IPS-15b (cell line): ENCODE measurements at regions not wholly inside any gene's neighbourhood (a gene's known extent, or its start where the extent isn't known, plus 50 kb on each side); places are given as distances from the start of the nearest gene placed in this dataset.

Source experiments
- H3K27me3 ChIP-seq: one replicate; pipeline ENCODE4 v1.6.1; 2013; ENCODE audit warnings: low read length; ENCODE audit not compliant: control insufficient read depth, insufficient read depth
- H3K36me3 ChIP-seq: one replicate; pipeline ENCODE4 v1.6.1; 2013; ENCODE audit warnings: low read length; ENCODE audit not compliant: control insufficient read depth, insufficient read depth
- H3K4me1 ChIP-seq: one replicate; pipeline ENCODE4 v1.6.1; 2013; ENCODE audit warnings: mild to moderate bottlenecking, low read length; ENCODE audit not compliant: control insufficient read depth, insufficient read depth
- H3K4me3 ChIP-seq: one replicate; pipeline ENCODE4 v1.5.1; 2013; ENCODE audit warnings: low read depth, low read length
- H3K9ac ChIP-seq: one replicate; pipeline ENCODE4 v1.6.1; 2013; ENCODE audit warnings: low read depth, mild to moderate bottlenecking, low read length
- H3K9me3 ChIP-seq: one replicate; pipeline ENCODE4 v1.6.1; 2013; ENCODE audit warnings: mild to moderate bottlenecking, low read length; ENCODE audit not compliant: control insufficient read depth, insufficient read depth

- H3K4me1 ChIP-seq, result peaks cover 8% of the 10 kb centered on the region
- H3K9me3 ChIP-seq, result no peaks in the 10 kb centered on the region
- H3K4me3 ChIP-seq, result no peak overlapping the region
- H3K36me3 ChIP-seq, result no peaks in the 10 kb centered on the region
- H3K9ac ChIP-seq, result no peak overlapping the region
- no peaks in the 10 kb centered on the region for H3K27me3 ChIP-seq
Observed at GRCh38 chr4:181308476-181309312, 934.5 kb upstream of the TENM3 start.

DNA sequence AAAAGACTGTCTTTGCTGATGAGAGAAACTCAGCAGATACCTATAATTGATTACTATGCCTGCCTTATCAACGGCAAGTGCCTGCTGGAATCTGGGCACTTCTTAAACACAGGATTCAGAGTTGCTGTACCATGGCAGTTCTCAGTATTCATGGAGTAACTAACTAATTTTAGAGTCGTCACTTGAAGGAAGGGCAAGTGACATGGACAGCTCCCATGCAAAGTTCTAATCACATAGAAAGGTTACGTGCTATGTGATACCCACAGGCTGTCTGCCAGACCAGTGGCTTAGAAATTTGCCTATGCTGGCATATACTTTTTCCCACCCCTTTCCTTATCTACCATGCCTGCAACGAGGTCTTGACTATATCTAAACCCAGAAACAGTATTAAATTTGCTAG, 931.1 kb upstream of the TENM3 start:
- no peak overlapping the region for H3K9ac ChIP-seq
- H3K4me3 ChIP-seq, result no peak overlapping the region
- no peaks in the 10 kb centered on the region for H3K36me3 ChIP-seq
- H3K9me3 ChIP-seq, result no peaks in the 10 kb centered on the region
- no peaks in the 10 kb centered on the region for H3K27me3 ChIP-seq
- H3K4me1 ChIP-seq, result peaks cover 5% of the 10 kb centered on the region

- H3K9me3 ChIP-seq, result no peaks in the 10 kb centered on the region
- H3K4me3 ChIP-seq, result no peak overlapping the region
- H3K27me3 ChIP-seq, result no peaks in the 10 kb centered on the region
- H3K36me3 ChIP-seq, result no peaks in the 10 kb centered on the region
- no peaks in the 10 kb centered on the region for H3K4me1 ChIP-seq
- no peak overlapping the region for H3K9ac ChIP-seq
Observed at GRCh38 chr4:181319629-181320028, 923.6 kb upstream of the TENM3 start.

DNA sequence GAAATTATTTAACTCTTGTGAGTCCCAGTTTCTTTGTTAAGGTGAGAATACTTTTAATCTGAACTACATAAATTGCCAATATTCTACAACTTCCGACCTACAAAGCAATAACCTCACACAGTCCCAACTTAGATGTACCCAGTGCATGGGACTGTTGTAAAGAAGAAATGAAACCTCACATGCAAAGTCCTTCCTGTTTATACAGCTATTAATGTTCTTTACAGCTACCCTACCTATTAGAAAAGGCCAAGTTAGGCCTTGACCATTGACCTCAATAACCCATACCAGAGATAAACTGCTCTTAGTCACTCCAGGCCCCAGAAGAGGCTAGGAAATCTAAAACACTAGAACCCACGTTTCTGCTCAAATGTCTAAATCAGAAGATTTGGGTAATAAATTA, 920.1 kb upstream of the TENM3 start:
- H3K4me3 ChIP-seq, result no peak overlapping the region
- no peaks in the 10 kb centered on the region for H3K27me3 ChIP-seq
- H3K36me3 ChIP-seq, result no peaks in the 10 kb centered on the region
- H3K9me3 ChIP-seq, result no peaks in the 10 kb centered on the region
- H3K4me1 ChIP-seq, result no peaks in the 10 kb centered on the region
- H3K9ac ChIP-seq, result no peak overlapping the region

GRCh38 chr4:181330654-181331201, 912.5 kb upstream of the TENM3 start:
- Histone ChIP-seq H3K27me3 (no peaks in the 10 kb centered on the region), H3K9ac (no peak overlapping the region), H3K36me3 (no peaks in the 10 kb centered on the region), H3K4me3 (no peak overlapping the region), H3K9me3 (no peaks in the 10 kb centered on the region), H3K4me1 (no peaks in the 10 kb centered on the region)

DNA sequence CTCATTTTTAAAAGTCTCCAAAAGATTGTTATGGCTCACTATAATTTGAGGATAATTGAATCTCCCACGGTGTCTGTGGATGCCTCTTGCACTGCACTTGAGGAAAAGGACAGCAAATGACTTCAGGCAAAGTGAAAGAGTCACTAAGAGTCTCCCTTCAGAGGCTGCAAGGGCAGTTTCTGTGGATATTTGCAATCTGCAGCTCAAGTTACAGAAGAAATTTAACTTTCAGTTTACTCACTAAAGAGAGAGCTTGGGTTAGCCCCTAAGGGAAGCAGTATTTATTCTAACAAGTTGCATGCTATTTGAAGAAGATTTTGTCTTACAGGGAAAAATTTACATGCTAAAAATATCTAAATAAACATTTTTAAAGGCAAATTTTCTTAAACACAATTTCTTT, 912.0 kb upstream of the TENM3 start:
- H3K9me3 ChIP-seq, result no peaks in the 10 kb centered on the region
- no peaks in the 10 kb centered on the region for H3K4me1 ChIP-seq
- H3K9ac ChIP-seq, result no peak overlapping the region
- no peak overlapping the region for H3K4me3 ChIP-seq
- H3K36me3 ChIP-seq, result no peaks in the 10 kb centered on the region
- no peaks in the 10 kb centered on the region for H3K27me3 ChIP-seq

DNA sequence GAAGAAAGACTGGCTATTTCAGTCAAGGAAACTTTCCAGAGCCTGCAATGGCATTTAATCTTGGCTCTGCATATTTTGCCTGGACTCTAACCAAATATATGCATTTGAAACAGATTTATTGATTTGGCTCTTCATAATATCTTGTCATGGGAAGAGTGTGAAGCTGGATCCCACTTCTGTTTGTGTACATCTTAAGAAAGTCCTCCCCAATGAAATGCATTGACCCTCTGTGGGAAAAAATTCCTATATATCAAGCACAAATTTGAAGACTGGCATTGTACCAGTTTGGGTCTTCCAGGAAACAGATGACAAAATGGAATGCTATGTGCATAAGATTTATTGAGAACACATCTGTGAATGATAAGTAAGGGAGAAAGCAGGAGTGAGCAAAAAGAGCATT, 897.3 kb upstream of the TENM3 start:
- Histone ChIP-seq H3K9me3 (no peaks in the 10 kb centered on the region), H3K27me3 (no peaks in the 10 kb centered on the region), H3K4me3 (no peak overlapping the region), H3K36me3 (no peaks in the 10 kb centered on the region), H3K9ac (no peak overlapping the region), H3K4me1 (peaks cover 5% of the 10 kb centered on the region)

DNA sequence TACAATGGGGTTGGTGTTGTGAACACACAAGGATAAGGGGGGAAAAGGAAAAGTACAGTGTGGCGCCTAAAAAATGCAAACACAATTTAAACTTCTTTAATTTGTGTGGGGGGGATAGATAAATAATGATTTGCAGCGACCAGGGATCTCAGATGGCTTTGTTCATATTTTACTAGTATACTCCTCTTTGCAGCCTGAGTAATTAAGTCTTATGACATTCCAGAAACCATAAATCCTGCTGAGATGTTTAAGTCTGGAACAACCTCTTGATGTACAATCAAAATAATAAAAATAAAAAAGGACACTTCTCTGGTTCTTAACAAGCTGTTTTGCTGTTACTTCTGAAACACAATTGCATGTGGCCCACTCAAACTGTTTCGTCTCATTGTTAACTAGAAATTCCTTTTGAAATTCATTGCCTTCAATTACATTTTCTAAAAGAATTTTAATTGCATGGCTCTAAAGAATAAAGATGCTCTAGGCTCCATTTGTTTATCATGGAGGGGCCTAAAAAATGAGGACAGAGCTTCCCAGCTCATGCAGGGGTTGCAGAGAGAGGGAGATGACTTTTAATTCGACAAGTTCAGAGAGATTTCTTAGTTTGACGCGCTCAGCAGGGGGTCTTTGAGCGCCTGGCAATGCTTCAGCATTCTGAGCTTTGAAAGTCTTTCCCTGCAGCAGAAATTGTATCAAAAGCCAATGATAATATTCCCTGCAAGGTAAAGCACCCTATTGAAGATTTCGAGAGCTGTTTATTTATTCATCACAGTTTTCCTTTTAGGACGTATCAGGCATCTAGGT, 892.4 kb upstream of the TENM3 start:
- Histone ChIP-seq H3K4me1 (peaks cover 17% of the 10 kb centered on the region), H3K9me3 (no peaks in the 10 kb centered on the region), H3K9ac (no peak overlapping the region), H3K36me3 (no peaks in the 10 kb centered on the region), H3K4me3 (no peak overlapping the region), H3K27me3 (no peaks in the 10 kb centered on the region)

DNA sequence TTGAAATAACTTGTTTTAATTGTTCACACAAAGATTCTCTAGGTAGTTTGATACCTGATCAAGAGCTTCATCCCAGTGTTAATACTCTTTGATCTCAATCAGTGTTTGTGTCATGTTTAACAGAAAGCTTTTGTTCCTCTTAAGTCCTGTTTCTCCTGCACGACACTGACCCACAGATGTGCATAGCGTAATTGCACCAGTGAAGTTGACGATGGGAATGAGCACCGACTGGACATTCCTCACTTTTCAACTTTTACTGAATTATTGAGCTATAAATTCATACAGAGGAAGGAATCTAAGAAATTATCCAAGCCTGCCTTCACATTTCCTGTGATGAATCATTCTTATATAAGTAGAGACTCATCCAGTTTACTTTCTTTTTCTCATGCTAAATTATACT, 878.7 kb upstream of the TENM3 start:
- peaks cover 5% of the 10 kb centered on the region for H3K4me1 ChIP-seq
- no peaks in the 10 kb centered on the region for H3K27me3 ChIP-seq
- no peaks in the 10 kb centered on the region for H3K9me3 ChIP-seq
- no peak overlapping the region for H3K9ac ChIP-seq
- no peak overlapping the region for H3K4me3 ChIP-seq
- no peaks in the 10 kb centered on the region for H3K36me3 ChIP-seq

GRCh38 chr4:181365671-181366070, 877.5 kb upstream of the TENM3 start:
- Histone ChIP-seq H3K36me3 (no peaks in the 10 kb centered on the region), H3K9me3 (no peaks in the 10 kb centered on the region), H3K4me1 (peaks cover 5% of the 10 kb centered on the region), H3K27me3 (no peaks in the 10 kb centered on the region), H3K4me3 (no peak overlapping the region), H3K9ac (no peak overlapping the region)

DNA sequence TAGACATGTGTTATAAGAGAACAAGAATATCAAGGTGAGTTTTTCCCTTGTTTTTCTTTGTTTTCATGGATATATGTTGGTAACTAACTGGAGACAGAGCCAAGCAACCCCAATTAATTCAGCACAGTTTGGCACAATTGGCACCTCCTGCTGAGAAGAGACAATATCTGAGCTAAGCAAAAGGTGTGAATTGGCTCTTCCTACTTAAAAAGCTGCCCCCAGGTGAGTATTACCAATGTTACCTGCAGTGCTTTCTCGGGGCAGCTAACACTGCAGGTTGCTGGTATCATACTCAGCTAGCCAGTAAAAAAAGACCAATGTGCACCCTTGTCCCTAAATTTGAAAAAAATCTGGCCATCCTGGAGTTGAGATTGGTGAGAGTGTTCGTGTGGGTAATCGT, 871.2 kb upstream of the TENM3 start:
- Histone ChIP-seq H3K9me3 (no peaks in the 10 kb centered on the region), H3K36me3 (no peaks in the 10 kb centered on the region), H3K27me3 (no peaks in the 10 kb centered on the region), H3K4me3 (no peak overlapping the region), H3K9ac (no peak overlapping the region), H3K4me1 (no peaks in the 10 kb centered on the region)

- Histone ChIP-seq H3K36me3 (no peaks in the 10 kb centered on the region), H3K9me3 (no peaks in the 10 kb centered on the region), H3K4me3 (no peak overlapping the region), H3K9ac (no peak overlapping the region), H3K27me3 (no peaks in the 10 kb centered on the region), H3K4me1 (no peaks in the 10 kb centered on the region)
Observed at GRCh38 chr4:181376058-181376457, 867.1 kb upstream of the TENM3 start.
